Vagina (tissue), 2 donors: ENCODE measurements at regions not wholly inside any gene's neighbourhood (a gene's known extent, or its start where the extent isn't known, plus 50 kb on each side); places are given as distances from the start of the nearest gene placed in this dataset.
A peak's percentile ranks its signal among the peaks of the same experiment; 100 is the strongest.

Source experiments
- DNase-seq, 2 donors: peaks; one replicate each; pipeline ENCODE4 v3.0.0-alpha.2; 2017; ENCODE audit errors: extremely low spot score in 2 of 2
- H3K27ac ChIP-seq: fragments of 200-600 bp; sonication (generic); one replicate; pipeline ENCODE4 v1.5.1; 2019
- H3K27me3 ChIP-seq: fragments of 200-600 bp; sonication (generic); one replicate; pipeline ENCODE4 v1.5.1; 2019
- H3K36me3 ChIP-seq, 2 donors: fragments of 200-600 bp; sonication (generic); one replicate each; pipeline ENCODE4 v1.5.1; 2017 to 2019
- H3K4me1 ChIP-seq: fragments of 200-600 bp; sonication (generic); one replicate; pipeline ENCODE4 v1.5.1; 2019
- H3K4me3 ChIP-seq, 2 donors: fragments of 200-600 bp; sonication (generic); 1 replicate in 1 of 2; 2 replicates in 1 of 2; pipeline ENCODE4 v1.5.1; 2016 to 2019
- H3K9me3 ChIP-seq: fragments of 200-600 bp; sonication (generic); one replicate; pipeline ENCODE4 v1.5.1; 2019
- POLR2A ChIP-seq, 2 donors: fragments of 450-650 bp; IDR thresholded peaks; one replicate each; pipeline ENCODE4 v1.6.1; 2017; ENCODE audit warnings: antibody characterized with exemption in 2 of 2, mild to moderate bottlenecking in 2 of 2, moderate library complexity in 2 of 2
- POLR2AphosphoS5 ChIP-seq, 2 donors: sonication (generic); formaldehyde crosslinking; IDR thresholded peaks; one replicate each; pipeline ENCODE4 v1.9.0; 2017; ENCODE audit warnings: antibody characterized with exemption in 2 of 2, mild to moderate bottlenecking in 2 of 2, low read depth in 1 of 2; ENCODE audit not compliant: insufficient read depth in 1 of 2
- intact Hi-C: fragments of 100-400 bp; cut with DNase I; formaldehyde crosslinking; loops from one replicate; pipeline ENCODE4 v1.15.1; 2023
- TF ChIP-seq, protein P1 (sequence below), 3 experiments: fragments of 450-650 bp in 2 of 3; fragments of 200-600 bp in 1 of 3; sonication (generic) in 1 of 3; IDR thresholded peaks; one replicate each; pipeline ENCODE4 v1.5.1; 2017 to 2019; ENCODE audit warnings: antibody characterized with exemption in 3 of 3, mild to moderate bottlenecking in 2 of 3, moderate library complexity in 2 of 3

DNA sequence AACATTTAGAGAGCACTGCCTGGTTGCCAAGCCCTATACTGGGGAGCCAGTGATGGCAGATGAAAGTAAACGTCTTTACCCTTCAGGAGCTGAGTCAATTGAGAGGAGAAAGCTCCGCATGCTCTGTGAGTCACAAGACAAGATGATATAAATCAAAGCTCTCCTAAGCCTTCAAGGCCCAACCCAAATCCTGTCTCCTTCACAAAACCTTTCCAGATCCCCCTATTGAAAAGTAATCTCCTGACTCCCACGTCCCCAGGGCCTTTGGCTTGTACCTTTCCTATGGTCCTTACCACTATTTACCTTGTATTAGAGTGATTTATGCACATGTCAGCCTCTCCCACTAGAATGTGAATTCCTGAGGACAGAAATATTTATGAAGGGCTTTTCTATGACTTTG lies 230.1 kb upstream of the TENM4 start:
- Histone ChIP-seq H3K4me3 (no peak overlapping the region), H3K9me3 (no peaks in the 10 kb centered on the region), H3K36me3 (no peaks in the 10 kb centered on the region), H3K27ac (no peak overlapping the region), H3K27me3 (no peaks in the 10 kb centered on the region), H3K4me1 (peaks cover 20% of the 10 kb centered on the region)
- TF ChIP-seq POLR2A (IDR thresholded peaks at IDR 0.05) (no peak), POLR2AphosphoS5 (IDR thresholded peaks at IDR 0.05; ENCODE audit: insufficient read depth in 1 of 2, low read depth in 1 of 2) (peak in 1 of 2 donors; percentile 53)
- intact Hi-C loops, result no loop called here
- DNase-seq, result no peak

DNA sequence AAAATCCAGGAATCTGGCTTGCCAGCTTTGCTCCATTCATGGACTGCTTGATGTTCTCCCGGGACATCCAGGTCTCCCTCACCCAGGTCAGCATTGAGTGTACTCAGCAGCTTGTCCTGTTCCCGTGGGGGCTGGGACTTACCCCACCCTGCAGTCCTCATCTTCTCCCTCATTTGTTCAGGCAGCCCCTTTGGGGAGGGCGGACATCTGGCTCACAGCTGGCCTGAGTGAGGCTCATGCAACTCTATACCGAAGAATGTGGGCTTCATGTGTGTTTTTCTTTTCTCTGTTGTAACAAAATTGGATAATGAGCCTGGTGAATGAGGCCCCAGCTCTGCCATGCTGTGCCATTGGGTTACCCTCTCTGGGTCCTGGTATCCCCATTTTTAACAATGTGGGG lies 227.7 kb upstream of the TENM4 start:
- H3K27me3 ChIP-seq, result no peaks in the 10 kb centered on the region
- no peak overlapping the region for H3K4me3 ChIP-seq
- TF ChIP-seq, protein P1, sequence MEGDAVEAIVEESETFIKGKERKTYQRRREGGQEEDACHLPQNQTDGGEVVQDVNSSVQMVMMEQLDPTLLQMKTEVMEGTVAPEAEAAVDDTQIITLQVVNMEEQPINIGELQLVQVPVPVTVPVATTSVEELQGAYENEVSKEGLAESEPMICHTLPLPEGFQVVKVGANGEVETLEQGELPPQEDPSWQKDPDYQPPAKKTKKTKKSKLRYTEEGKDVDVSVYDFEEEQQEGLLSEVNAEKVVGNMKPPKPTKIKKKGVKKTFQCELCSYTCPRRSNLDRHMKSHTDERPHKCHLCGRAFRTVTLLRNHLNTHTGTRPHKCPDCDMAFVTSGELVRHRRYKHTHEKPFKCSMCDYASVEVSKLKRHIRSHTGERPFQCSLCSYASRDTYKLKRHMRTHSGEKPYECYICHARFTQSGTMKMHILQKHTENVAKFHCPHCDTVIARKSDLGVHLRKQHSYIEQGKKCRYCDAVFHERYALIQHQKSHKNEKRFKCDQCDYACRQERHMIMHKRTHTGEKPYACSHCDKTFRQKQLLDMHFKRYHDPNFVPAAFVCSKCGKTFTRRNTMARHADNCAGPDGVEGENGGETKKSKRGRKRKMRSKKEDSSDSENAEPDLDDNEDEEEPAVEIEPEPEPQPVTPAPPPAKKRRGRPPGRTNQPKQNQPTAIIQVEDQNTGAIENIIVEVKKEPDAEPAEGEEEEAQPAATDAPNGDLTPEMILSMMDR (IDR thresholded peaks at IDR 0.05), result no peak
- TF ChIP-seq POLR2A (IDR thresholded peaks at IDR 0.05) (no peak), POLR2AphosphoS5 (IDR thresholded peaks at IDR 0.05; ENCODE audit: insufficient read depth in 1 of 2, low read depth in 1 of 2) (no peak)
- intact Hi-C loops, result no loop called here
- H3K4me1 ChIP-seq, result peaks cover 20% of the 10 kb centered on the region
- no peaks in the 10 kb centered on the region for H3K9me3 ChIP-seq
- no peak overlapping the region for H3K27ac ChIP-seq
- no peak for DNase-seq
- H3K36me3 ChIP-seq, result no peaks in the 10 kb centered on the region

DNA sequence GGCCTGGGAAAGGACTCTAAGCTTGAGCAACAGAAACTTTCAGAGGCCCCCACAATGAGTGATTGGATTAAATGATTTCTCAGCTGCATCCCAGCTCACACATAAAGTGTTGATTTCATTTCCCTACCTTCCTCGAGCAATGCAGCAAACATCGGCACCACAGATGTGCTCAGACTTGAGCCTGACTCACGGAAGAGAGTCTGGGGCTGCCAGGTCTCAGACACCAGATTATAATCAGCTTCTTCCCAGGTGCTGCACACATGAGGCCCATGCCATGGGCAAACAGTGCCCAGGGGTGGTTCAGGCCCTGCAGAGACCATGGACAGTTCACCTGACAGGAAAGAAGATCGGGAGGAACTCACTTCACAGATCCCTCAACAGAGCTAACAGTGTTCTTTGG lies 226.6 kb upstream of the TENM4 start:
- Histone ChIP-seq H3K27me3 (no peaks in the 10 kb centered on the region), H3K36me3 (no peaks in the 10 kb centered on the region), H3K4me3 (no peak overlapping the region), H3K27ac (no peak overlapping the region), H3K9me3 (no peaks in the 10 kb centered on the region), H3K4me1 (peaks cover 20% of the 10 kb centered on the region)
- DNase-seq, result no peak
- intact Hi-C loops, result no loop called here
- TF ChIP-seq POLR2AphosphoS5 (IDR thresholded peaks at IDR 0.05; ENCODE audit: insufficient read depth in 1 of 2, low read depth in 1 of 2) (no peak), POLR2A (IDR thresholded peaks at IDR 0.05) (no peak)
- TF ChIP-seq, protein P1 (IDR thresholded peaks at IDR 0.05), result no peak

DNA sequence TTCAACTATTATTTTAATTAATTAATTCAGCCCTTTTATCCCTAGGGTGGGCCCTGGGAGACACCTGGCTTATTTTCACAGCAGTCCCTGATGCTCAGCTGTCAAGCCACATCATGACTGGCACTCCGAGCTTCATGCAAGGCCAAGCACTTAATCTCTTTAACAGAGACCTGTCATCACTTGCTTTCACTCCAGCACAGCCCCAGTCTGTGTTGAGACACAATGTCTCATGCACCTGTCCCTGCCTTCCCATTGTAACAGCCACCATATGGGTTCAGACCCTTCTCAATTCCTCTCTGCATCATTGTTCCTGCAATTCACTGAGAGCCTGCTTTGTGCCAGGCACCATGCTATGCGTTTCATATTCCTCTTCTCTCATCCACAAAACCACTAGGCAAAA lies 222.2 kb upstream of the TENM4 start:
- Histone ChIP-seq H3K36me3 (no peaks in the 10 kb centered on the region), H3K4me1 (peaks cover 9% of the 10 kb centered on the region), H3K27me3 (no peaks in the 10 kb centered on the region), H3K4me3 (no peak overlapping the region), H3K27ac (no peak overlapping the region), H3K9me3 (no peaks in the 10 kb centered on the region)
- DNase-seq, result no peak
- intact Hi-C loops, result no loop called here
- TF ChIP-seq POLR2A (IDR thresholded peaks at IDR 0.05) (no peak), POLR2AphosphoS5 (IDR thresholded peaks at IDR 0.05; ENCODE audit: insufficient read depth in 1 of 2, low read depth in 1 of 2) (no peak)
- TF ChIP-seq, protein P1 (IDR thresholded peaks at IDR 0.05), result no peak

DNA sequence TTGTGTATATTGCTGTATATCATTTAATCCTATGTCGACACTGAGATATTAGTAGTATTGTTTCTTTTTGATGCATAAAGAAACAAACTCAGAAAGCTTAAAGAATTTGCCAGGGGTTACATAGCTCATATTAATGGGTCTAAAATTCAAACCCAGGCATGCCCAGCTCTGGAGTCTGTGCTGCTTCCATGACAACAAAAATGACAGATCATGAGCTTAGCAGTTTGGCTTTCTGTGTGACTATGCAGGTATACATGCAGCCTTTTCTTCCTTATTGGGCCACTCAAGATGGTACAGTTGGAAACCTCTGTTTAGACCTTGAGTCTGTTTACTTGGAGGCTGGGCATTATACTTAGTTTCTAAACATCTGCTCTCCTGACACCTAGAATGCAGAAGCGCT lies 220.5 kb upstream of the TENM4 start:
- H3K27ac ChIP-seq, result no peak overlapping the region

More for the DNA sequence above, 220.5 kb upstream of the TENM4 start:
- DNase-seq, result no peak
- Histone ChIP-seq H3K36me3 (no peaks in the 10 kb centered on the region), H3K27me3 (no peaks in the 10 kb centered on the region), H3K4me3 (no peak overlapping the region), H3K4me1 (no peaks in the 10 kb centered on the region), H3K9me3 (no peaks in the 10 kb centered on the region)
- intact Hi-C loops, result no loop called here
- no peak for TF ChIP-seq POLR2AphosphoS5 (IDR thresholded peaks at IDR 0.05; ENCODE audit: insufficient read depth in 1 of 2, low read depth in 1 of 2)
- TF ChIP-seq, protein P1 (IDR thresholded peaks at IDR 0.05), result no peak
